HG03060 (cell line): ENCODE measurements at regions not wholly inside any gene's neighbourhood (a gene's known extent, or its start where the extent isn't known, plus 50 kb on each side); places are given as distances from the start of the nearest gene placed in this dataset.
"Not testable (repeated sequence)": the region's sequence is repeated elsewhere in the genome, so short reads cannot be mapped to it uniquely, and the experiment has no call there.

ENCODE experiments used
- ATAC-seq: cut with Tn5 transposase; IDR thresholded peaks from one replicate; pipeline ENCODE4 v1.9.1; 2021; ENCODE audit warnings: low read depth, moderate number of reproducible peaks; ENCODE audit not compliant: unreplicated experiment

DNA sequence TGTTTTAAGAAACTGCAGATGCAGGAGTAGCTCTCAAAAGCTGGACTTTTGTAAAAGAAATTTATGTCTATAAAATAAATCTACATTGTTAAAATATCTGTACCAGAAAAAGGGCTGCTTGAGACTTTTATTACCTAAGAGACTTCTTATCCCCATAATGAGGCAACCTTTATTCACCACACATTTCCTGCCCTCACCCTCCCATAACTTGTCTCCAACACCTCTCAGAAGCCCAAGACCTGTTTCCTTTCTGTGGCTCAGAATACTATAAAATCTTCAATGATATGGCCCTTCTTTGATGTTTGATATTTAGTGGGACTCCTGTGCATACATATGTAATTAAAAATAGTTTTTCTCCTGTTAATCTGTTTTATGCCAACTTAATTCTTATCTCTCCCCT lies 141.5 kb upstream of the FER start:
- no peak for ATAC-seq

DNA sequence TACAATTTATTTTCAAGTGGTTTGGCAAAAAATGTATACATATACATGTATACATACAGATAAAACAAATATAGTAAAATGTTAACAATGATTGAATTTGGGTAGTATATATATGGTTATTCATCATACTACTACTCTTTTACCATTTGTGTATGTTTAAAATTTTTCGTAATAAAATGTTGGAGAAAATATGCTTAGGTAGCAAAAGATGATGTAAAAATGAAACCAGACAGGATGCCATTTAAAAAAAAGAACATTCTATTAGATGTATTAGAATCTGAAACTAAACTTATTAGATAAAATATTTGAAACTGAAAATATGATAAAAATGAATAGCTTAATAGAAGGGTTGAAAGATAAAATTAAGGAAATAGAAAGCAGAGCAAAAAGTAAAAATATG lies 144.9 kb upstream of the FER start:
- ATAC-seq, result no peak

GRCh38 chr5:108590799-108591198 lies 156.9 kb upstream of the FER start:
- ATAC-seq, result no peak

GRCh38 chr5:108588323-108588722 lies 159.4 kb upstream of the FER start:
- no peak for ATAC-seq

- no peak for ATAC-seq
Measured at GRCh38 chr5:108587821-108588220, 159.9 kb upstream of the FER start.

GRCh38 chr5:108581026-108581425 lies 166.7 kb upstream of the FER start:
- no peak for ATAC-seq

DNA sequence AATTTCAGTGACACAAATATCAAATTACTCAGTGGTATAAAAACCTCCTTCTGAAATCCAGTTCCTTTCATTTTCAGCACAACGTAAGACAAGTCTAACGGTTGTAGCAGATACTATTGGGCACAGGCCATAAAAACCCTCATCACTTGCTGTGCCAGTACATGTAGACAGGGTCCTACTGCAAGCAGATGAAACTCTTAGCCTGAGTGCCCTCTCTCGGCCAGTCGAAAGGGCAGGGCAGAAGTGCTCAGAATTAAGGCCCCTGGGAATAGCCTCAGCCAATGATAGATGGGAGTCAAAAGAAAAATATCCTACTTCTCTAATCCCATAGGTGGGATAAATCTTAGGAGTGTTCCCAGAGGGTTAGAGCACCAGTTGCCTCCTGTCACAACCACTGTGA lies 168.5 kb upstream of the FER start:
- no peak for ATAC-seq

DNA sequence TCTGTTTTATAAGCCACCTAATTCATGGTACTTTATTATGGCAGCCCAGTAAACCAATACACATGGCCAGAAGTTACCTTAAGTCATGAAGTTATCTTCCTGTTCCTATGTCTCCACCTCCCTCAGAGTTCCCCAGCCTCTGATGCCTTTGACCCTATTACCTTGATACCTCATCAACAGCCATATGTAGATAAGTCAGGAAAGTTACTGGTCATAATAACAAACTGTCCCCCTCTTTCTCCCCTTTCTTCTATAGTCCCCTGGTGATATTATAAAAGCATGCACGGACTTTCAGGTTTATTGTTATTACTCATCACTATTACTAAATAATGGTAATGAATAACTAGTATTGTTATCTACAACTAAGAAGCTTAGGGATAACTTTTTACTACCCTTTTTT lies 168.9 kb upstream of the FER start:
- ATAC-seq, result no peak

GRCh38 chr5:108567429-108567828 lies 180.3 kb upstream of the FER start:
- ATAC-seq, result no peak

- ATAC-seq, result no peak
Measured at GRCh38 chr5:108564441-108564840, 182.5 kb upstream of the FBXL17 start.

- ATAC-seq, result no peak
Measured at GRCh38 chr5:108562205-108562454, 180.2 kb upstream of the FBXL17 start.

DNA sequence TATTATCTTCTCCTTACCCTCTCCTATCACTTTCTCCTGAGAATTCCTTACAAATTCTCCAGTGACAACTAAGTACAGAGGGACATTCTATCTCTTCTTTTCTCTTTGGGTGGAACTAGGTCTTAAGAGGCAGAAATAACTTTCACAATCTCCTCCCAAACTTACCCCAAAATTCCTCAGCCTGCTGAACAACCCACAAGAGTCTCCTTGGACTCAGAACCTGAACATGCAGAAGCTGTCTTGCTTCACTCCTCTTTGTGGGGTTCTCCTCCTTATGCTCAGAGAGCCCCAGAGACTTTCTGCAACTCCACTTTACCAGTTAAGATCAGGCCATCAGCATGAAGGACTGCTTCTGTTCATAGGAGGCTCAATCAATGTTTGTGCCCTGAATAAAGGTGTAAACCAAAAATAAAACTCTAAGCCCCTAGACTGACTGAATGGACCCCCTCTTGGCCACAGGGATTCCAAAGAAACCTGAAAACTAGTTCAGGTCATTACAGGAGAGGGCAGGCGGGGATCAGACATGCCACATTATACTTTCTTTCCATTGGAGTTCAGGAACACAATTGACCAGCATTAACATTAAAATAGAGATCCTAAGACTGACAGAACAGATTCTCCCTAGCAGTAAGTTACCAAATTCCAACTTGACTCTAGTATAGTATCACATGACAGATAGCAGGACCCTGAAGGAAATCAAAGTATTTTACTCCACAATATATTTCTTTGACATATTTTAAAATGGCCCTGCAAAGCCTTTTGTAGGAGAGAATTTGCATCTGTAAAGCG lies 179.7 kb upstream of the FBXL17 start:
- ATAC-seq, result no peak

DNA sequence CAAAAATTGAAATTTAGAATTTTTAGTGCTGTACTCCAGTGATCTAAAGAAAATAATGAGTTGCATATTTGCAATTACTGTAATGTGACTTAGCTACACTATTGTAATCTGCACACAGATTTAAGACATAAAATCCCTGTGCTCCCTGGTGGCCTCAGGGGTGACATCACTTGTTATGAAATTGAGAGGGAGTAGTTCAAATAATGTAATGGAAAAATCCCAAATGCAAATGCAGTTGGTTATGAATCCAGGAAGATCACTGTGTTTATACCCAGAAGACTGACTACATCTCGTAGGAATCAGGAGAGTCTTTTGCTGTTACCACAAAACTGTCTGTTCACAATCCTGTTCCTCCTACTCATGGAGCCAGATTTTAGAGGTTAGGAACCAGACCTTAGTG lies 178.7 kb upstream of the FBXL17 start:
- ATAC-seq, result no peak

DNA sequence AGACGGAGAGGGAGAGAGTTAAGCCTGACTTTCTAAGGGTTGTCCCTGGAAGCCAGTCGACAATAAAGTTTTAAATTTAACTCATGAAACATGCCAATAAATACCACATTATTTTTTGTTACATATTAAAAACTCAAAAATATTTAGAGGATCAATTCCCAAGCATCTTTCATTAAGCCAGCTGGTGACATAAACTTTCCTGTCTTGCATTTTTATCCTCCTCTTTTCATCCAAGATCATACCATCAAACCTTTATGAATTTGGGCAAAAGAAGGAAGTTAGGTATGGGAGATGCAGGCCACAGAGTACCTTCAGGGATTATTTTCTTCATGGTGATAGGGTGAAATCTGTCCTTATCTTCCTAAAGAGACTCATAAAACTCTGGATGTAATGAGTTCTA lies 178.3 kb upstream of the FBXL17 start:
- ATAC-seq, result no peak

GRCh38 chr5:108558840-108559239 lies 176.9 kb upstream of the FBXL17 start:
- ATAC-seq, result not testable (repeated sequence)

- ATAC-seq, result not testable (repeated sequence)
Measured at GRCh38 chr5:108558142-108558541, 176.2 kb upstream of the FBXL17 start.

- no peak for ATAC-seq
Measured at GRCh38 chr5:108557686-108558085, 175.8 kb upstream of the FBXL17 start.

DNA sequence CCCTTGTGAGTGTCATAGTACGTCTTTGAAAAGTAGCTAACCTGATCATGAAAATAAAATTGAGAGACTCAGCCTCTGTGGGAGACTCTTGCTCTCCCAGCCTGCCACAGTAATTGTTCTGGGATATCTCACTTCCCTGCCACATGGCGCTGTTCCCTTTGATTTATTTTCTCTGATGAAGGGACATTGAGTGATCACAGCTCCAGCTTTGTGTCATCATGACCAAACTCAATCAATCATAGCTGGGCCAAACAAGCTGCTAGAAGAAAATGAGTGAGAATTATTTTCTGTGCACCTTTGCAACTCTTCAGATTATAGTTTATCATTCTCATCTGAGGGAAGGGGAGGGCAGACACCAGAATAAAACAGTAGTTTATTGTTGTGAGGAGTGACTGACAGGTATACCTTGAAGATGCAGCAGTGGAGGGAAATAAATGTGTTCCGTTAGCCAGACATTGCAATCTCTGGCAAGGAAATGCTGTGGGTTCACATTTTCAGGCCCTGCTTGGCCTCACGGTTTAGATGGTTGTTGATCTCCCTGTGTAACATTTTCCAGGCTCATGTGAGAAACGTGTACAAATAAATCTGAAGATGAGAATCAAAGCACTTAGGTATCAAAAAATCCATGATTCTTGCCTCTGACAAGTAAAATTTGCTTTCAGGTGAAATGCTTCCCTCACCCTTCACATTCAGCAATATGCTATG lies 174.7 kb upstream of the FBXL17 start:
- no peak for ATAC-seq

- ATAC-seq, result no peak
Measured at GRCh38 chr5:108548684-108549596, 167.0 kb upstream of the FBXL17 start.

GRCh38 chr5:108546939-108547338 lies 165.0 kb upstream of the FBXL17 start:
- no peak for ATAC-seq

DNA sequence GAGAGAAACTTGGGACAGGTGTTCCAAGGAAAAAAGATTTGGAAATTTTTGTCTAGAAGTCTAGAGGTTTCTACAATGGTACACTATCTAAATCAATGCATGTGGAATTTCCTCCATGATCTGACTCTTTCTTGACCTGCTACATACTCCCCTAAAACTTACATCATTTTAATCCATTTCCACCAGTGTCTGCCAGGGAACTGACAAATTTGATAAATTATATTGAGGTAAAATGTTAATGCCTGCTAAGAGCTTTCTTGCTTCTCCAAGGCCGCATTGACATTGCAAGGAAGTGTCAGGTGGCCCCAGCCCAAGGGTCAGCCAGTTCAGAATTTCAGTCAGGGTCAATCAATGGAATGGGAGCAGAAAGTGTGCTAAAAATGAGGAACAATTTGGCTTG lies 163.4 kb upstream of the FBXL17 start:
- no peak for ATAC-seq
